H1 (cell line): ENCODE measurements at regions not wholly inside any gene's neighbourhood (a gene's known extent, or its start where the extent isn't known, plus 50 kb on each side); places are given as distances from the start of the nearest gene placed in this dataset.

Experiments
- CBX5 ChIP-seq: fragments of 300-800, 300-1000 bp; sonication (generic); IDR thresholded peaks from 2 replicates; pipeline ENCODE4 v1.7.1; 2016; ENCODE audit warnings: antibody characterized with exemption, low read length, low read depth
- CBX8 ChIP-seq: fragments of 300-800, 300-1000 bp; sonication (generic); IDR thresholded peaks from 2 replicates; pipeline ENCODE4 v1.7.1; 2016; ENCODE audit warnings: low read depth, low read length, borderline replicate concordance
- EGR1 ChIP-seq: IDR thresholded peaks from 2 replicates; pipeline ENCODE4 v1.6.1; 2011; ENCODE audit warnings: low read depth, low read length, borderline replicate concordance
- NRF1 ChIP-seq: IDR thresholded peaks from 2 replicates; pipeline ENCODE4 v1.6.1; 2011; ENCODE audit warnings: mild to moderate bottlenecking, low read depth, low read length, improper control_type of control experiment
- RAD21 ChIP-seq, 2 experiments: IDR thresholded peaks in 1 of 2; conservative IDR thresholded peaks in 1 of 2; 2 replicates each; pipeline ENCODE4 v1.6.1; 2011; ENCODE audit warnings: low read depth in 2 of 2, low read length in 2 of 2, improper control_type of control experiment in 1 of 2, inconsistent platforms in 1 of 2, mild to moderate bottlenecking in 1 of 2, moderate library complexity in 1 of 2
- RBBP5 ChIP-seq: IDR thresholded peaks from 2 replicates; pipeline ENCODE4 v1.7.1; 2012; ENCODE audit warnings: low read depth, mild to moderate bottlenecking, inconsistent platforms, low read length, moderate library complexity, borderline replicate concordance
- YY1 ChIP-seq: IDR thresholded peaks from 2 replicates; pipeline ENCODE4 v1.6.1; 2011; ENCODE audit warnings: low read depth, mild to moderate bottlenecking, low read length
- TF ChIP-seq, protein P1 (sequence below): fragments of 300-600 bp; sonication (generic); IDR thresholded peaks from 2 replicates; pipeline ENCODE4 v1.7.1; 2012; ENCODE audit warnings: low read length, moderate library complexity, mild to moderate bottlenecking, inconsistent platforms; ENCODE audit not compliant: insufficient replicate concordance
- TF ChIP-seq, protein P2 (sequence below): IDR thresholded peaks from 2 replicates; pipeline ENCODE4 v1.6.1; 2012; ENCODE audit warnings: low read length, inconsistent platforms

- TF ChIP-seq, protein P1, sequence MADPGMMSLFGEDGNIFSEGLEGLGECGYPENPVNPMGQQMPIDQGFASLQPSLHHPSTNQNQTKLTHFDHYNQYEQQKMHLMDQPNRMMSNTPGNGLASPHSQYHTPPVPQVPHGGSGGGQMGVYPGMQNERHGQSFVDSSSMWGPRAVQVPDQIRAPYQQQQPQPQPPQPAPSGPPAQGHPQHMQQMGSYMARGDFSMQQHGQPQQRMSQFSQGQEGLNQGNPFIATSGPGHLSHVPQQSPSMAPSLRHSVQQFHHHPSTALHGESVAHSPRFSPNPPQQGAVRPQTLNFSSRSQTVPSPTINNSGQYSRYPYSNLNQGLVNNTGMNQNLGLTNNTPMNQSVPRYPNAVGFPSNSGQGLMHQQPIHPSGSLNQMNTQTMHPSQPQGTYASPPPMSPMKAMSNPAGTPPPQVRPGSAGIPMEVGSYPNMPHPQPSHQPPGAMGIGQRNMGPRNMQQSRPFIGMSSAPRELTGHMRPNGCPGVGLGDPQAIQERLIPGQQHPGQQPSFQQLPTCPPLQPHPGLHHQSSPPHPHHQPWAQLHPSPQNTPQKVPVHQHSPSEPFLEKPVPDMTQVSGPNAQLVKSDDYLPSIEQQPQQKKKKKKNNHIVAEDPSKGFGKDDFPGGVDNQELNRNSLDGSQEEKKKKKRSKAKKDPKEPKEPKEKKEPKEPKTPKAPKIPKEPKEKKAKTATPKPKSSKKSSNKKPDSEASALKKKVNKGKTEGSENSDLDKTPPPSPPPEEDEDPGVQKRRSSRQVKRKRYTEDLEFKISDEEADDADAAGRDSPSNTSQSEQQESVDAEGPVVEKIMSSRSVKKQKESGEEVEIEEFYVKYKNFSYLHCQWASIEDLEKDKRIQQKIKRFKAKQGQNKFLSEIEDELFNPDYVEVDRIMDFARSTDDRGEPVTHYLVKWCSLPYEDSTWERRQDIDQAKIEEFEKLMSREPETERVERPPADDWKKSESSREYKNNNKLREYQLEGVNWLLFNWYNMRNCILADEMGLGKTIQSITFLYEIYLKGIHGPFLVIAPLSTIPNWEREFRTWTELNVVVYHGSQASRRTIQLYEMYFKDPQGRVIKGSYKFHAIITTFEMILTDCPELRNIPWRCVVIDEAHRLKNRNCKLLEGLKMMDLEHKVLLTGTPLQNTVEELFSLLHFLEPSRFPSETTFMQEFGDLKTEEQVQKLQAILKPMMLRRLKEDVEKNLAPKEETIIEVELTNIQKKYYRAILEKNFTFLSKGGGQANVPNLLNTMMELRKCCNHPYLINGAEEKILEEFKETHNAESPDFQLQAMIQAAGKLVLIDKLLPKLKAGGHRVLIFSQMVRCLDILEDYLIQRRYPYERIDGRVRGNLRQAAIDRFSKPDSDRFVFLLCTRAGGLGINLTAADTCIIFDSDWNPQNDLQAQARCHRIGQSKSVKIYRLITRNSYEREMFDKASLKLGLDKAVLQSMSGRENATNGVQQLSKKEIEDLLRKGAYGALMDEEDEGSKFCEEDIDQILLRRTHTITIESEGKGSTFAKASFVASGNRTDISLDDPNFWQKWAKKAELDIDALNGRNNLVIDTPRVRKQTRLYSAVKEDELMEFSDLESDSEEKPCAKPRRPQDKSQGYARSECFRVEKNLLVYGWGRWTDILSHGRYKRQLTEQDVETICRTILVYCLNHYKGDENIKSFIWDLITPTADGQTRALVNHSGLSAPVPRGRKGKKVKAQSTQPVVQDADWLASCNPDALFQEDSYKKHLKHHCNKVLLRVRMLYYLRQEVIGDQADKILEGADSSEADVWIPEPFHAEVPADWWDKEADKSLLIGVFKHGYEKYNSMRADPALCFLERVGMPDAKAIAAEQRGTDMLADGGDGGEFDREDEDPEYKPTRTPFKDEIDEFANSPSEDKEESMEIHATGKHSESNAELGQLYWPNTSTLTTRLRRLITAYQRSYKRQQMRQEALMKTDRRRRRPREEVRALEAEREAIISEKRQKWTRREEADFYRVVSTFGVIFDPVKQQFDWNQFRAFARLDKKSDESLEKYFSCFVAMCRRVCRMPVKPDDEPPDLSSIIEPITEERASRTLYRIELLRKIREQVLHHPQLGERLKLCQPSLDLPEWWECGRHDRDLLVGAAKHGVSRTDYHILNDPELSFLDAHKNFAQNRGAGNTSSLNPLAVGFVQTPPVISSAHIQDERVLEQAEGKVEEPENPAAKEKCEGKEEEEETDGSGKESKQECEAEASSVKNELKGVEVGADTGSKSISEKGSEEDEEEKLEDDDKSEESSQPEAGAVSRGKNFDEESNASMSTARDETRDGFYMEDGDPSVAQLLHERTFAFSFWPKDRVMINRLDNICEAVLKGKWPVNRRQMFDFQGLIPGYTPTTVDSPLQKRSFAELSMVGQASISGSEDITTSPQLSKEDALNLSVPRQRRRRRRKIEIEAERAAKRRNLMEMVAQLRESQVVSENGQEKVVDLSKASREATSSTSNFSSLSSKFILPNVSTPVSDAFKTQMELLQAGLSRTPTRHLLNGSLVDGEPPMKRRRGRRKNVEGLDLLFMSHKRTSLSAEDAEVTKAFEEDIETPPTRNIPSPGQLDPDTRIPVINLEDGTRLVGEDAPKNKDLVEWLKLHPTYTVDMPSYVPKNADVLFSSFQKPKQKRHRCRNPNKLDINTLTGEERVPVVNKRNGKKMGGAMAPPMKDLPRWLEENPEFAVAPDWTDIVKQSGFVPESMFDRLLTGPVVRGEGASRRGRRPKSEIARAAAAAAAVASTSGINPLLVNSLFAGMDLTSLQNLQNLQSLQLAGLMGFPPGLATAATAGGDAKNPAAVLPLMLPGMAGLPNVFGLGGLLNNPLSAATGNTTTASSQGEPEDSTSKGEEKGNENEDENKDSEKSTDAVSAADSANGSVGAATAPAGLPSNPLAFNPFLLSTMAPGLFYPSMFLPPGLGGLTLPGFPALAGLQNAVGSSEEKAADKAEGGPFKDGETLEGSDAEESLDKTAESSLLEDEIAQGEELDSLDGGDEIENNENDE, result no peak
- TF ChIP-seq RAD21 (IDR thresholded peaks at IDR 0.05 in 1 of 2, conservative IDR thresholded peaks at IDR 0.05 in 1 of 2; ENCODE audit: low read depth in 2 of 2, low read length in 2 of 2) (no peak), CBX8 (no peak), CBX5 (no peak), EGR1 (no peak), YY1 (no peak), NRF1 (no peak), RBBP5 (no peak)
- TF ChIP-seq, protein P2, sequence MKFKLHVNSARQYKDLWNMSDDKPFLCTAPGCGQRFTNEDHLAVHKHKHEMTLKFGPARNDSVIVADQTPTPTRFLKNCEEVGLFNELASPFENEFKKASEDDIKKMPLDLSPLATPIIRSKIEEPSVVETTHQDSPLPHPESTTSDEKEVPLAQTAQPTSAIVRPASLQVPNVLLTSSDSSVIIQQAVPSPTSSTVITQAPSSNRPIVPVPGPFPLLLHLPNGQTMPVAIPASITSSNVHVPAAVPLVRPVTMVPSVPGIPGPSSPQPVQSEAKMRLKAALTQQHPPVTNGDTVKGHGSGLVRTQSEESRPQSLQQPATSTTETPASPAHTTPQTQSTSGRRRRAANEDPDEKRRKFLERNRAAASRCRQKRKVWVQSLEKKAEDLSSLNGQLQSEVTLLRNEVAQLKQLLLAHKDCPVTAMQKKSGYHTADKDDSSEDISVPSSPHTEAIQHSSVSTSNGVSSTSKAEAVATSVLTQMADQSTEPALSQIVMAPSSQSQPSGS, result no peak
- TF ChIP-seq, all 59 proteins: peak for 0
These were observed 302.4 kb downstream of the FAM47B start (continued) for GRCh38 chrX:35244796-35245508.
